NCI-H748 treated with DMSO at 0.1 percent for 48 hours (cell line): ENCODE measurements at regions not wholly inside any gene's neighbourhood (a gene's known extent, or its start where the extent isn't known, plus 50 kb on each side); places are given as distances from the start of the nearest gene placed in this dataset.
A peak's percentile ranks its signal among the peaks of the same experiment; 100 is the strongest.

Source experiments
- DNase-seq: peaks from one replicate; lab custom pipeline; 2025; lab: John Stamatoyannopoulos, UW

DNA sequence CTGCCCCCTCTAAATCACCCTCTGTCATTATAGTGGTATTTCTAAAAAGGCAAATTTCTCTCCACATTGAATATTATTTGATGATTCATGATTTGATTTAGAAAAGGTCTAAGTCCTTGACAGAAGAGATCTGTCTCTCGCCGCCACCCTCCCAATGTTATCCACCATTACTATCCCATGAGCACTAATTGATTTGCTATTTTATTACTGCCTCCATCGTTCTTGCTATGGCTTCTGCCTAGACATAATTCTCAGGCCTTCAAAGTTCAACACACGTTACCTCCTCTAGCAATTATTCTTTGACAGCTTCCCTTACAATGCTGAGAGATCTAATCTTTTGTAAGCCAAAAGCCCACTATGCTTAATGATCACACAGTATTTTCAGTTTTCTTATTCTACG is 507.0 kb upstream of the CHAC2 start:
- no peak for DNase-seq

DNA sequence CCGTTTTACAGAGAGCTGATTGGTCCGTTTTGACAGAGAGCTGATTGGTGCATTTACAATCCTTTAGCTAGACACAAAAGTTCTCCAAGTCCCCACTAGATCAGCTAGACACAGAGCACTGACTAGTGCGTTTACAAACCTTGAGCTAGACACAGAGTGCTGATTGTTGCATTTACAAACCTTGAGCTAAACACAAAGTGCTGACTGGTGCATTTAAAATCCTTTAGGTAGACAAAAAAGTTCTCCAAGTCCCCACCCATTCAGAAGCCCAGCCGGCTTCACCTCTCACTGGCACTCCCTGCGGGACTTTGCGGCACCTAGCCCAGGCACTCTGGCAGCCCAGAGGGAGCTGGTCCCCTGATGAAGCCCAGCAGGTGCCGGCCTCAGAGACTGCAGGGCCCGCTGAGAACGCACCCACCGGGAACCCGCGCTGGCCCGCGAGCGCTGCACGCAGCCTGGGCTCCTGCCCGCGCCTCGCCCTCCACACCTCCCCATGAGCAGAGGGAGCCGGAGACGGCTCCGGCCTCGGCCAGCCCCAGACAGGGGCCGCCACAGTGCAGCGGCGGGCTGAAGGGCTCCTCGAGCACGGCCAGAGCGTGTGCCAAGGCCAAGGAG is 508.1 kb upstream of the CHAC2 start:
- DNase-seq, result no peak

DNA sequence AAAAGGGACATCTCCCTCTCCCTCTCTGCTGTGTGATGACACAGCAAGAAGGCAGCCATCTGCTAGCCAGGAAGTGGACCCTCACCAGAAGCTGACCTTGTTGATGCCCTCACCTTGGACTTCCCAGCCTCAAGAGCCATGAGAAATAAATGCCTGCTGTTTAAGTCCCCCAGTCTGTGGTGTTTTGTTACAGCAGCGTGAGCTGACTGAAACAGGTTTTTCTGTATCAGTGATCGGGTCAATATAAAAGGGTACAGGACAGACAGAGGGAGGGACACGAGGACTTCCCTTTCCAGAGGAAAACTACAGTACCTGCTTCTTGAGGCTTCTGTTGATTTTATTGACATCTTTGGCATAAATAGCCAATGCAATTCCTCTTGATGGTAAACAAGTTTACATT is 510.3 kb upstream of the CHAC2 start:
- no peak for DNase-seq

DNA sequence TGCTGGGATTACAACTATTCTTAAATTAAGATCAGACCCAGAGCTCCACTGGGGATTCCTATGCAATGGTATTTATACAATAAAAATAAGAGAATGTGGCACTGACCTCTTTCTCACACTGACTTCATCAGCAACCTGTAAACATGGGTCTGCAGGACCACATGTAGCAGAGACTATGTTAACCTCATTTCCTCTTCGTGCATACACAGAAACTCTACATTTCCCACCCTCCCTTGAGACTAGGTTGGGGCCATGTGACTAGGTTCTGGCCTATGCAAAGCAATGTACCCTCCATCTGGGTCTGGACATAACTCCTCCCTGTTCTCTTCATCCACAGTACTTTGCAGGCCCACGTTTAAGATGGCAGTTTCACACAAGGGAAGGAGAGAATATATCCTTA is 514.4 kb upstream of the CHAC2 start:
- no peak for DNase-seq

DNA sequence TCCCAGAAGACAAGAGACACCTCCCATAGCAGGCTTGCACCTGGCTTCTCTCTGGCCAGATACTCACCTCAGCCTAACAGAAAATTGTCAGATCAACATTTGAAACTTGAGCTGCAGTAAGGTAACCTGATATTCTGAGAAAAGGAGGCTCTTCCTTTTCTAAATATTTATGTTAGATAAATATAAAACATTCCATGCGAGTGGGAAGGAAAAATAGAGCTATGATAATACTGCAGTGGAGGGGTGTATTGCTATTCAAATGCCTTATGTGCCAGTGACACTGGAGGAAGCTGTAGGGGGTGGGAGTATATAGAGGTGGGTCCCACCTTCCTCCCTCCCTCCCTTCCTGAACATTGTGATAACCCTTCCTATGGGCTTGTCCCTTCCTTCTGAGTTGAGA is 515.5 kb upstream of the CHAC2 start:
- DNase-seq, result peak; percentile 64

DNA sequence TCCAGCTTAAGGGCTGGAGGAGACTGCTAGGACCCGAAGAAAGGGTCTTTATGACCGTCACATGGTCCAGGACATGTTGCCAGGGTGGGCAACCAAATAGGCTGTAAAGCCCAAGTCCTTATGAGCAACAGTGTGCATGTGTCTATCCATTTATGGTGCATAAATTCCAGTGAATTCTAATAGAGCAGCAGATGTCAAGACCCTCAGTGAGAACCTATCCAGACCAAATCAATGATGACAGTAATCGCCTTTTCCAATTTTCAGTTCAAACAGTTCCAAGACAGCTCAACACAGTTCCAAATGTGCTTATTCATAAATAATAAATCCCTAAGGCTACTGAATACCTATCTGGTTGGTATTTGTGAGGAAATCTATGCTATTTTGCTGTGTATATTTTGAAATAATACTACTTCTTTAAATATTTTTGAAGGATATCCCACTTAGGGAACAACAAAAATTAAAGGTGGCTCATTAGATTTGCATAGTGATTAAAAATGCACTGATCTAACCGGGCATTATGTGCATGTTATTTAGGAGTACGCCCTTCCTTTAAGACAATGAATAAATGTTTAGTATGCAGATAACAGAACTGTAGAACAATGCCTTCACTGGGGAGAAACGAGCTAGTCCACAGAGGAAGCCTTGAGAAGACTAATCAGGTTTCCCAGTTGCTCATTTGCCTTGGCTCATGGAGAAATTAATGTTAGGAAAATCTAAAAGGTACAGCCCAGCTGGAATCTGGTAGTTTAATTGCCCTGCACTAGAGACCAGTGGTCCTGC is 519.5 kb upstream of the CHAC2 start:
- no peak for DNase-seq

DNA sequence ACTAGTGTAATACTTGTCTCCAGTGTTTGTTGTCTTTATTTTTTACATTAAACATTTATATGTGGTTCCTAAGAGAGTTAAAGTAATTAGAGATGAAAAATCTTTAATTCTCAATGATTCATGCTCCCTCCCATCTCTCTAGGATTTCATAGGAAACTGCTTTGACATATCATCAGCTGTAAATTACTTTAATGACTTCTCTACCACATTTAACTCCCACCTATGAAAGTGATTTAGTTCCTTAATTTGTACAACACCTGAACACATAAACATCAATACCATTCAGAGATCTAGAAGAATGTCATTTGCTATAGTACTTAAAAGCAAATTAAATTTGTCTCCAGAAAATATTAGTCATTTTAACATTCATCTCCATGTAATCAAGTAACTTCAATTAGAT is 524.2 kb upstream of the CHAC2 start:
- no peak for DNase-seq

DNA sequence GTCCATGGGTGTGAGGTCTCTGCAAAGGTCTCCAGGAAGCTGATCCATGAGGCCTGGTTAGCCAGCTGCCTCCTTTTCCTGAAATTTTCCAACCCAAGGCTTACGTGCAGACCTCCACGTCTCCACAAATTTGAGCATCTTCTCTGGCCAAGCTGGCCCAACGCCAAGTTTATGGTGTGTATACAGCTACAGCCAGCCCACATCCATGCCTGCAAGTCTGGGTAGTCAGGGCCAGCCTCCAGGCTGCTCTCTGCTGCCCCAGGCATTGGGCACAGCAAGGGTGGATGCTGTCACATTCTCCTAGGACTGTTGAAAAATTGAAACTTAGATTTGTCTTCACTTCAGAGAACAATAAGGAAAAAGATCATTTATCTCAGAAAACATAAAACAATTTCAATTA is 525.5 kb upstream of the CHAC2 start:
- DNase-seq, result no peak

DNA sequence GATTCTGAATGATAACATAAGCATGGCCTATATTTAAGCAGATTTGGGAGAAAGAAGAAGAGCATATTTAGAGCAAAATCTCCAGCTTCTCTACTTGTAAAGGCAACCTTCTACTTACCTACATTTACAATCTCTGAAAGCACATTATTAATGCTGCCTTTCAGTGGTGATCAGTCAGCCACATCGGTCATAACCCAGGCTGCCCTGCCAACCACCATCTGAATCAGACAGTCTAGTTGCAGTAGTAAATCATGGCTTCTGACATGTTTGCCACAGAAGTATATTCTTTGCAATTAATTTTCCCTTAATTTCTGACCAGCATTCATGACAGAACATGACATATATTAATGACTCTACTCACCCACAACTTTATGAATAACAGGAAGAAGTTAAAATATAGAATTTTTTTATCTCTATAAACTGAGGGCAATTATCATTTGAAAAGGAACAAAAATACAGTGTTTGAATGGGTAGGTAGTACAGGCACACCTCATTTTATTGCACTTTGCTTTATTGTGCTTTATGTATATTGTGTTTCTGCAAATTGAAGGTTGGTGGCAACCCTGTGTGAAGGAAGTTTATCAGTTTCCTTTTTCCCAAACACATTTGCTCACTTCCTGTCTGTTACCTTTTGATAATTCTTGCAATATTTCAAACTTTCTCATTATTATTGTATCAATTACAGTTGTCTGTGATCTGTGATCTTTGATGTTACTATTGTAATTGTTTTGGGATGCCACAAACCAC is 531.6 kb upstream of the CHAC2 start:
- no peak for DNase-seq

DNA sequence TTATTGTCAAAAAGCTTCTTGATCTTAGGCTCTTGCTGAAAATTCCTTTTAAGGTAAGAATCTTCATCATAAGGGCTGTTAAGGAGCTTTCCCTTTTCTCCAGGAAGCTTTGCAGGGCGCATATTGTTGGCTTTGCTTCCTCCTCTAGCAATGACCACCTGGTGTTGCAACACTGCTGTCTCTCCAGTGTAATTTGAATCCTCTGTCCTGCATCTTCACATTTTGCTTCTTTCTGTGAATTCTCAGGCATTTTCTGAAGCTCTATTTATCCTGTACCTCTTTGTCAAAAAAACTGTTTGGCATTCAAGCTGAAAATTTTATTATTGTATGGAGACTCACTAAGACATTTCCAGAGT is 533.1 kb upstream of the CHAC2 start:
- no peak for DNase-seq

DNA sequence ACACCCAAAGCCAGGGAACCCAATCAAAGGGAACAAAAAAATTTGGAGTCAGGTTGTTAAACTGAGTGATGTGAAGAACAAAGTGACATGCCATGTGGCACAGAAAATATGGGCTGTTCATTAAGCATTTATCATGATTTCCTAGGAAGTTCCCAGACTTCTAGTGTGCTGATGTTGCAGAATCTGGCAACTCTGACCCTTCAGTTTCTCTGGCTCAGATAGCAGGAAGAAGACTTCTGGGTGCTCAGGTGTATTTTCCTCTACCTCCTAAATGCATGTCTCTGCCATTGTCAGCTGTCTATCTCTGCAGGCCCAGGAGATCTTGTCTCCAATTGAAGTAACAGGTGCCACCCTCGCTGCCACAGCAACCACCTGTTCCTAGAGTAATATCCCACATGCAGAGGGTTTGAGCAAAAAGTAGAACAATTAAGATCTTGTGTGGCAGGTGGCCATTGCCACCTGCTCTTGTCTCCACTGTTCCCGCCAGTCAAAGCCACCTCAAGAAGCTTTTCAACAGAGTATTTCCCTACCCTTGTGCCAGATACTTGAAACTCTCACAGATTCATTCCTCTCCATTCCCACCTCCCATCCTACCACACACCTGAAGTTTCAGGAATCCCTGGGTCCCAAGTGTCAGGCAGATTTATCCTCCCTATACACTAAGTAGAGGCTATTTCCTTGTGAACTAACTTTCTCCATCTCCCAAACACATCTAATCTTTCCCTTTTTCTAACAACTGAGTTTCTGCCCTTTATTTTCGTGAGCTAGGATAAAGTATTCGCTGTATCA is 533.7 kb upstream of the CHAC2 start:
- DNase-seq, result no peak

DNA sequence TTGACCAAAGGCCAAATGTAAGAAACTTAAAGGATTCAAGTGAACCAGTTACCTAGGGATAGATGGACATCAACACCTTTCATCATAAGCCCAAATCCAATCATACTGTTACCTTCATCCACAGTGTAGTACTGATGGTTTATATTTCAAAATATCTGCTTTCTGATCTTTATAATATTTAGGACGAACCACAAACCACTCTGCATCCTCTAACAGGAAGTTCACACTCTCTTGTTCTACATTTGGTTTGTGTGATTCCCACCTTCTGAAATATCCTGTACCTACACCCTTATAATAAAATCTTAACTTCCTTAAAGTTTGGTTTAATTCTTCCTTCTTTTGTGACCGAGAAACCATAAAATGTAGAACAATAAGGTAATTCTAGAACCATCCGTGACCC is 535.7 kb upstream of the CHAC2 start:
- DNase-seq, result no peak

DNA sequence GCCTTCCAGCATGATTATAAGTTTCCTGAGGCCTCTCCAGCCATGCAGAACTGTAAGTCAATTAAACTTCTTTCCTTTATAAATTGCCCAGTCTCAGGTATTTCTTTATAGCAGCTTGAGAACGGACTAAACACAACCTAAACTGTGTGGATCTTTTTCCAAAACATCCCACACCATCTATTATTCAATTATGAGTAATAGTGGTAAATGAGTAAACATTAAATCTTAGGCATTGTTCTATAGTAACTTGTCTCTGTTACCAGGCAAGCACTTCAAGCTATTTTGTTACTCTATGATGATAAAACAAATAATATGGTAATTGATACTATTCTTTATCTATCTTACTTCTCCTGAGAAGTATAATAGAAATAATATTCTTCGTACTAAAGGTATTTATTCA is 536.9 kb upstream of the CHAC2 start:
- no peak for DNase-seq

DNA sequence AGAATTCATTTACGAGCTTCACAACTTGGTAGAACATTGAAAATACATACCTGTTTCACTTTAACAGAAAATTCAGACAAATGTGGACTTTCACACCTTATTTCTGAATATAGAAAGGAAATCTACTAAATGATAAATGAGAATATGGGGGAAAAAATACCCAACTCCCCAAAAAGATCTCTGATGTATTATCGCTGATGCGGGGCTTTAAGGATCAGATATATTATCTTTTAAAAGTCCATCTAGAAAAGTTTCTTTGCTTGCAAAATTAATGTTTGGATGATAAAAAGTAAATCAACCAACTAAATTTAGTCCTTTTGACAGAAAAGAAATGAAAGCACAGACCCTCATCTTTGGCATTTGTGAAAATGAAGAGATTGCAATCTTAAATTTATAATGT is 540.1 kb upstream of the CHAC2 start:
- DNase-seq, result no peak

DNA sequence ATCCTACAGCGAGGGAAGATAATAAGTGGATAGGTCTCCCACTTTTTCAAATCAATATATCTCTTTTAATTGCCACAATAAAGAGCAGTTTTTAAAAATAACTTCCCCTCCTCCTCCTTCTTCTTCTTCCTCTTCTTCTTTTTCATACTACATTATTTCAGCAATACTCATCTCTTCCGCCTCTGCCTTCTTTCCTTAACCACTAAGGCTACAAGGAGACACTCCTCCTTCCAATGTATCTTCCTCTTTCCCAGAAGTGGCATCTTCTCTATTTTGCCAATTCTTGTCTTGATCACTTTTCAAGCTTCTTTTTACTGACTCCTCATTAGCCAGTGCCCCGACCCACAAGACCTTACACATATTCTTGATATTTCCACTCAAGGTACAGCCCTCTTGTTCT is 546.6 kb upstream of the CHAC2 start:
- DNase-seq, result no peak

DNA sequence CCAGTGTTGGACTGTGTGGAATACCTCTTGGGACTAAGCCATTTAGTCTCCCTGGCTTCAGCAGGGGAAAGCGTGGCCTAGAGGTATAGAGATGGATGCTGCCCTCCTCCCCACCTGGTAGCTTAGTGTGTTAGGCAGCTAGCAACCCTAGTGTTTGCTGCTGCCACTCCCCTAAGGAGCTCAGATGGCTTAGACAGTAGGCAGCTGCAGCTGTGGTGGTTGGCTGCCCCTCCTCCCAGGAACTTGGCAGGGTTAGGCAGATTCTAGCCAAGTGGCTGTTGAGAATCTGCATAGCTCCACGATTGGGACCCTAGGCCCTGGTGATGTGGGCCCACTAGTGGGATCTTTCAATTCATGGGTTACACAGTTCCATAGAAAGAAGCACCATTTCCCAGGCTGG is 550.4 kb upstream of the CHAC2 start:
- DNase-seq, result no peak

DNA sequence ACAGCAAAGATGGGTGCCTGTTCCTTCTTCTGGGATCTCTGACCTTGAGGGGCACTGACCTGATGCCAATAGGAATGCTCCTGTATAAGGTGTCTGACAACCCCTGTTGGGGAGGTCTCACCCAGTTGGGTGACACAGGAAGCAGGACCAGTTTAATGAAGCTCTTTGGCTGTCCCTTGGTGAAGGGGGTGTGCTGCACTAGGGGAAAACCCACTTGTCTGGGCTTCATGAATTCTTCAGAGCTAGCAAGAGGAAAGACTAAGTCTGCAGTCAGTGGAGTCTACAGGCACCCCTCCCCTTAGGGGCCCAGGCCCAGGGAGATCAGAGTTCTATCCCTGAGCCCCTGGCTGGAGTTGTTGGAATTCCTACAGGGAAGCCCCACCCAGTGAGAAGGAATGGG is 550.8 kb upstream of the CHAC2 start:
- DNase-seq, result no peak

DNA sequence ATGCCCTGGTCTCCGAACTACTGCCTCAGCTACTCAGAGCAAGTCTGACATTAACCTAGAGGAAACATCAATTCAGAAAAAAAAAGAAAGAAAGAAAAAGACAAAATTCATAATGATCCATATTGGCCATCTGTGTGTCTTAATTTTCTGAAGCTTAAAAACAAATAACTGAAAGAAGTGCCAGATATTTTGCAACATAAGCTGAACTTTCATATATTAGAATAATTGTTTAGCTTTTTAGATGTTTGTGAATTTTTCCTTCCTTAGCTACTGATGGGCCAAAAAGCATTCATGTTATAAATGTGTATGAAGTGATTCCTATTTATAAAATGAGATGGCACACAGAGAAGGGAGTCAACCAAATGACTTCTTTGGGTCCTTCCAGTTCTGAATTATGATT is 555.0 kb upstream of the CHAC2 start:
- no peak for DNase-seq

DNA sequence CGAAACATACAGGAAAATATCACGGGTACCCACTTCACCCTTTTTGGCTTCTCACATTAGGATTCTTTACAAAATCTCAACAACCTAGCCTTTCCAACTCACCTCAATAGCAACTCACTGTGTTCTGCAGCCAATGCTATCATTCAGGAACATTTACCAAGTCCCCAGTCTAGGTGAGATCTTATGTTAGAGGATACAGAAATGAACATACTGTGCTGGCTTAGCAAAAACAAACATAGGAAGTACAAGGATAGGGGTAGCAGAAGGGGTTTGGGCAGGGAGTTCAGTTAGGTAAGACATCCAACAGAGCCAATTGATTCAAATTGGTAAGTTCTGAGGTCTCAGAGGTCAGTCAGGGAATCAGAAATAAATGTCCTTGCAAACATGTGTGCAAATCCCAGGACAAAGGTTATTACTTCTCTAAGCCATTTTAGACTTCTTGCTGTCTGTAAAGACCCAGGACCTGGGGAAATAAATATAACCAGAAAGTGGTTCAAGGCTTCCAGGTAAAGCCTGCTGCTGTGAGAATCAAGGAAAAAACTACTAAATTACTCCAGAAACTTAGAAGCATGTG is 556.3 kb upstream of the CHAC2 start:
- DNase-seq, result no peak

DNA sequence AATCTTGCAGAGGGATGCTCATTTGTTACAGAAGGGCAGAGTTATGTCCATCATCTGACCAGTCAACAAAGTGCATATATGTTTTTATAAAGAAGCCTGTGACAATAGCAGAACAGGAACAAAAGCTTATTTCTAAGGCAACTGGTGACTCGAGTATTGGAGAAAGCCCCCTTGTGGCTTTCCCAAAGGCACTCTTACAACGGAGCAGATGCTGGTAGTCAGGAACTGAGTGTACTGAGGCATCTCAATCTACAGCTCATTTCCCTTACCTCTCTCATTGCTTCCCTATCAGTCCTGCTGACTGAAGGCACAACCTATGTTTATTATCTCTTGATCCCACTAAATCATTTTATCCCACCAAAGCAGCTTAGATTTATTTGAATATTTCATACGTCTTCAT is 557.1 kb upstream of the CHAC2 start:
- no peak for DNase-seq

DNA sequence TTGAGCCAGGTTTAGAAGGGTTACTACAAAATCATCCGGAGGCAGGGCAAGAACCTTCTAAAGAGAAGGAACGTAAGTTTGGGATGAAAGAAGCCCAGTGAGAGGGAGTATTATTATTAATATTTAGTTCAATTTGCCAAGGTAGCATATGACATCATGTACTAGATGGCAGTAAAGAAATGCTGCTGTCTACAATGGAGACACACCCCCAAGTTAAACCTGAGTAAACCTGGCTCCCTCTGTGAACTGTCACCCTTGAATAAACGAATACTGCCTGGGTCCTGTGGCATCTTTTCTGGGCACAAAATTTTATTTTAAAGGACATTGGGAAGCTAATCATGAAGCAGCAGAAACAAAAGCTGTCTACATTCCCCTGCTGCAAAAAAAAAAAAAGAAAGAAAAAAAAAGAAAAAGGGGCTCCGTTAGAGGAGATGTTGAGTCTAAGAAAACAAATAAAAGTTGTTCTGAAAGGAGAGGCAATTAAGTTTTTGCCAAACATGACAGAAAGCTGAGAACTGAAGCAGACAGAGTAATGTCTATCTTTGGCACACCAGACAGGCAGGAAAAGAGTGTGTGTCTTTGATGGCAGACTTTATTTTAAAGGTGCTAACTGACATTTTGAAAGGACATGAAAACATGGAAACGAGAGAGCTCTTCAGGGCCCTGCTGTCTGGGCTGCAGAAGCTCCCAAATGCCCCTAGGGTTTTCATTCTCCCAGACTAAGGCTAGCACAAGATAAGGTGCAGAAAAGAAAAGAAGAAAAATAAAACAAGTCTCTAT is 557.7 kb upstream of the CHAC2 start:
- no peak for DNase-seq

DNA sequence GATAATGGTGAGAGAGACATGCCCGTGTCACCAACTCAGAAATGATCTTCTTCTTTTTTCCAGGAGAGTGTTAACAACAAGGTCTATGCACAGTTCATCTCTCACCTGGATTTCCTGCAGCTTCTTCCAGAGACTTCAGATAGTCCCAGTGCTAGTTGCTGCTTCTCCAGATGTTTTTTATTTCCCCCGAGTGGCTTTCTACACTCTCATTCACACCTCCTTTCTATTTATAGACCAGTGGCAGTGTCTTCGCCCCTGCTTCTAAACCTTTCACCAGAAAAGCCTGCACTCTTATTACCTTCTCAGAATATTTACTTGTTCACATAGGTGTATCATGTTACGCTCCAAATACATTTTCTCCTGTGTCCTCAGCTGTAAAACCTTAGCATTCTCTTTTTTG is 558.8 kb upstream of the CHAC2 start:
- DNase-seq, result no peak
